ENCODE measurements at regions not wholly inside any gene's neighbourhood (a gene's known extent, or its start where the extent isn't known, plus 50 kb on each side); places are given as distances from the start of the nearest gene placed in this dataset.
A peak's percentile ranks its signal among the peaks of the same experiment; 100 is the strongest.
"Not testable (repeated sequence)": the region's sequence is repeated elsewhere in the genome, so short reads cannot be mapped to it uniquely, and the experiment has no call there.

DNA sequence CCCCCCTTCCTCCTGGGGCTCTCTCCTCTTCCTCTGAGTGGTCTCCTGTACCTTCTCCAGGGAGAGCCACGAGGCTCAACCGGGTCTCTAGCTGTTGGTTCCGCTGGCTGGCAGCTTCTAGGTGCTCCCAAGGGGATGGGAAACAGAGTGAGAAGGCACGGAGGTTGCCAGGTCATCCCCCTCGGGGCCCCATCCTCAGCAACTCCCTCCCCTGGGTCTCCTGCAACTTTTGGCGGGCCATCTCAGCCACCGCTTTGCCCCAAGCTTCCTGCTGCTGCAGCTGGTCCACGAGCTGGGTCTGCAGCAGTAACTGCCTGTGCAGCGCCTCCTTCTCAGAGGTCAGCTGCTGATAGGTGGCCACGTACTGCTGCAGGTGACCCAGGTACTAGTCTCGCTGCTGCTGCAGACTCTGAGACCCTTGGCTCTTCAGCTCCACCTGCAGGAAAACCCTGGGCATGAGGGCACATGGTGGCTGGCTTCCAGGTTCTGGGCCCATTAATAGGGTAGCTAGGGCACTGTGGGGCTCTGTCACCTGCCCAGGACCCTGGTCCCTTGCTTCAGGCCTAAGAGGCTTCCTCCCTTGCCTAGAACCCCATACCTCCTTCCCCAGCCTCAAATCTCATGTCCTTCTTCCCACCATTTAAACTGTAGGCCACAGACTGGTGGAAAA is 160.4 kb downstream of the TBC1D2B start:
- H3K9me3 ChIP-seq (ENCODE audit: low read length); H3K4me2 ChIP-seq (ENCODE audit: low read depth, low read length); H3K79me2 ChIP-seq (ENCODE audit: insufficient read depth, low read length); BruUV-seq (replicated peaks); H3K27me3 ChIP-seq (ENCODE audit: control insufficient read depth in 1 of 2, insufficient read depth in 2 of 2, low read length in 2 of 2); POLR2A ChIA-PET; ATAC-seq; H3K27ac ChIP-seq (ENCODE audit: extremely low read length, insufficient read depth, low read length); H3K4me1 ChIP-seq (ENCODE audit: insufficient read depth, low read length); CTCF ChIA-PET (ENCODE audit: low intra/inter-chr PET ratio, low total read pairs); intact Hi-C loops (cut with micrococcal nuclease; ENCODE audit: unreplicated experiment); H2AFZ ChIP-seq (ENCODE audit: low read length); H3K36me3 ChIP-seq (replicated peaks in 1 of 2; ENCODE audit: control insufficient read depth in 1 of 2, insufficient read depth in 2 of 2, low read length in 2 of 2); H3K9ac ChIP-seq (ENCODE audit: insufficient read depth, low read depth, low read length); in situ Hi-C loops (cut with HindIII; ENCODE audit: extremely low pct_ligation_motif_present, low pct_unique_long_range_greater_than_20kb); FAIRE-seq; H4K20me1 ChIP-seq (ENCODE audit: insufficient read depth, low read length); DNase-seq (ENCODE audit: low spot score); H3K4me3 ChIP-seq (replicated peaks in 1 of 3; ENCODE audit: insufficient read depth in 1 of 3, low read depth in 2 of 3, low read length in 3 of 3): not testable (repeated sequence)
- 6% methylated on average over 3 of the region's 11 CpGs for WGBS (ENCODE audit: low lambda C conversion rate)
- TF ChIP-seq CTCF (CRISPR knock-in tag; IDR thresholded peaks at IDR 0.05) = peak; percentile 14; the same call in 1 of the 2 replicates

GRCh38 chr15:77915961-77916330 is 161.6 kb downstream of the TBC1D2B start:
- BruUV-seq (replicated peaks); H3K27ac ChIP-seq (ENCODE audit: extremely low read length, insufficient read depth, low read length); ATAC-seq; intact Hi-C loops (cut with micrococcal nuclease; ENCODE audit: unreplicated experiment); H3K4me2 ChIP-seq (ENCODE audit: low read depth, low read length); H3K36me3 ChIP-seq (replicated peaks in 1 of 2; ENCODE audit: control insufficient read depth in 1 of 2, insufficient read depth in 2 of 2, low read length in 2 of 2); H3K9ac ChIP-seq (ENCODE audit: insufficient read depth, low read depth, low read length); H3K4me3 ChIP-seq (replicated peaks in 1 of 3; ENCODE audit: insufficient read depth in 1 of 3, low read depth in 2 of 3, low read length in 3 of 3); H4K20me1 ChIP-seq (ENCODE audit: insufficient read depth, low read length); H2AFZ ChIP-seq (ENCODE audit: low read length); H3K4me1 ChIP-seq (ENCODE audit: insufficient read depth, low read length); H3K79me2 ChIP-seq (ENCODE audit: insufficient read depth, low read length); CTCF ChIA-PET (ENCODE audit: low intra/inter-chr PET ratio, low total read pairs); FAIRE-seq; in situ Hi-C loops (cut with HindIII; ENCODE audit: extremely low pct_ligation_motif_present, low pct_unique_long_range_greater_than_20kb); DNase-seq (ENCODE audit: low spot score); H3K9me3 ChIP-seq (ENCODE audit: low read length); POLR2A ChIA-PET; H3K27me3 ChIP-seq (ENCODE audit: control insufficient read depth in 1 of 2, insufficient read depth in 2 of 2, low read length in 2 of 2): not testable (repeated sequence)
- WGBS (ENCODE audit: low lambda C conversion rate) = 81% methylated on average over 6 of the region's 6 CpGs
